ENCODE measurements at regions not wholly inside any gene's neighbourhood (a gene's known extent, or its start where the extent isn't known, plus 50 kb on each side); places are given as distances from the start of the nearest gene placed in this dataset.

- no peaks in the 10 kb centered on the region for H3K9me3 ChIP-seq (ENCODE audit: control insufficient read depth in 3 of 3, low read length in 3 of 3)
- no peak overlapping the region for H3K27ac ChIP-seq (ENCODE audit: low read depth, low read length)
- no peaks in the 10 kb centered on the region for H3K4me1 ChIP-seq (ENCODE audit: control insufficient read depth in 3 of 3, insufficient read depth in 3 of 3, low read length in 3 of 3)
- H3K4me3 ChIP-seq (ENCODE audit: low read length in 3 of 3), result no peak overlapping the region
- no peaks in the 10 kb centered on the region for H3K27me3 ChIP-seq (ENCODE audit: control insufficient read depth in 3 of 3, insufficient read depth in 3 of 3, low read length in 3 of 3)
- H3K9ac ChIP-seq (ENCODE audit: low read depth in 1 of 3, low read length in 3 of 3), result no peak overlapping the region
- H3K36me3 ChIP-seq (ENCODE audit: control insufficient read depth in 3 of 3, insufficient read depth in 3 of 3, low read length in 3 of 3), result no peaks in the 10 kb centered on the region
Observed at GRCh38 chr12:22787557-22787956, 162.6 kb downstream of the ETNK1 start.

GRCh38 chr12:22788913-22789312 lies 163.9 kb downstream of the ETNK1 start:
- Histone ChIP-seq H3K36me3 (ENCODE audit: control insufficient read depth in 3 of 3, insufficient read depth in 3 of 3, low read length in 3 of 3) (no peaks in the 10 kb centered on the region), H3K9ac (ENCODE audit: low read depth in 1 of 3, low read length in 3 of 3) (no peak overlapping the region), H3K27me3 (ENCODE audit: control insufficient read depth in 3 of 3, insufficient read depth in 3 of 3, low read length in 3 of 3) (no peaks in the 10 kb centered on the region), H3K4me1 (ENCODE audit: control insufficient read depth in 3 of 3, insufficient read depth in 3 of 3, low read length in 3 of 3) (no peaks in the 10 kb centered on the region), H3K27ac (ENCODE audit: low read depth, low read length) (no peak overlapping the region), H3K9me3 (ENCODE audit: control insufficient read depth in 3 of 3, low read length in 3 of 3) (no peaks in the 10 kb centered on the region), H3K4me3 (ENCODE audit: low read length in 3 of 3) (no peak overlapping the region)

DNA sequence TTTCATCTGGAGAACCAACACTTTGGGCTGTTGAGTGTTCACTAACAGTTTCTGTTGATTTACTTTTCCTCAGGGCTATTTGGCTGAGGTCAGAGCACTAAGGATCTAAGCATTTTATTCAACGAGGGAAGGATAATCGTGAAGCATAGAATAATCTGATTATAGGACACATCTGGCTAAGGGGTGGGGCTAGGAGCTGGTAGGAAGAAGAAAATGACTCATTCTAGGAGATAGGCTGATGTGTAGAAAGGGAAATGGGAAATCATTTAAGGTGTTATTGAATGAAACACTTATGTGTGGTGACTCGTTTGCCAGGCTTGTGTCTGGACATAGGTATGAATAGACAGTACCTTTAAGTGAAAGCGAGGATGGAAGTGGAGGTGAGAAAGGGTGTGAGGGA lies 167.2 kb downstream of the ETNK1 start:
- no peak overlapping the region for H3K4me3 ChIP-seq (ENCODE audit: low read length in 3 of 3)
- no peaks in the 10 kb centered on the region for H3K4me1 ChIP-seq (ENCODE audit: control insufficient read depth in 3 of 3, insufficient read depth in 3 of 3, low read length in 3 of 3)
- no peaks in the 10 kb centered on the region for H3K27me3 ChIP-seq (ENCODE audit: control insufficient read depth in 3 of 3, insufficient read depth in 3 of 3, low read length in 3 of 3)
- H3K9me3 ChIP-seq (ENCODE audit: control insufficient read depth in 3 of 3, low read length in 3 of 3), result no peaks in the 10 kb centered on the region
- no peak overlapping the region for H3K27ac ChIP-seq (ENCODE audit: low read depth, low read length)
- H3K36me3 ChIP-seq (ENCODE audit: control insufficient read depth in 3 of 3, insufficient read depth in 3 of 3, low read length in 3 of 3), result no peaks in the 10 kb centered on the region
- H3K9ac ChIP-seq (ENCODE audit: low read depth in 1 of 3, low read length in 3 of 3), result no peak overlapping the region

DNA sequence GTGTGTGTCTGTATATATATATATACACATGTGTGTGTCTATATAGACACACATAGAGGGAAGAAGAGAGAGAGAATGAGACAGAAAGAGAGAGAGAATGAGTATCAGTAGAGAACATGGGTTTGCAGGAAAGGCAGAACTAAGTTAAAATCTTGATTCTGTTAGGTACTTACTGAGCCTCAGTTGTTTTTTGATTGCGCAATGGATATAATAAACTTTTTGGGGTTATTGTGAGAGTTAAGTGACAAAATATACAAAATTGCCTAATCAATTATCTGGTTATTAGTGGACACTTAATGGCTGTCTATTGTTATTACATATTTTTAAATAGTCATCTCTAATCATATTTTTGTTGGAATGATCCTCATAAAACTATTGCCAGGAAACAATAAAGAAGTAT lies 169.0 kb downstream of the ETNK1 start:
- H3K27me3 ChIP-seq (ENCODE audit: control insufficient read depth in 3 of 3, insufficient read depth in 3 of 3, low read length in 3 of 3), result no peaks in the 10 kb centered on the region
- H3K9me3 ChIP-seq (ENCODE audit: control insufficient read depth in 3 of 3, low read length in 3 of 3), result no peaks in the 10 kb centered on the region
- no peak overlapping the region for H3K27ac ChIP-seq (ENCODE audit: low read depth, low read length)
- no peaks in the 10 kb centered on the region for H3K4me1 ChIP-seq (ENCODE audit: control insufficient read depth in 3 of 3, insufficient read depth in 3 of 3, low read length in 3 of 3)
- no peaks in the 10 kb centered on the region for H3K36me3 ChIP-seq (ENCODE audit: control insufficient read depth in 3 of 3, insufficient read depth in 3 of 3, low read length in 3 of 3)
- H3K4me3 ChIP-seq (ENCODE audit: low read length in 3 of 3), result no peak overlapping the region
- H3K9ac ChIP-seq (ENCODE audit: low read depth in 1 of 3, low read length in 3 of 3), result no peak overlapping the region

GRCh38 chr12:22796941-22797630 lies 172.1 kb downstream of the ETNK1 start:
- no peaks in the 10 kb centered on the region for H3K36me3 ChIP-seq (ENCODE audit: control insufficient read depth in 3 of 3, insufficient read depth in 3 of 3, low read length in 3 of 3)
- no peaks in the 10 kb centered on the region for H3K4me1 ChIP-seq (ENCODE audit: control insufficient read depth in 3 of 3, insufficient read depth in 3 of 3, low read length in 3 of 3)
- H3K9me3 ChIP-seq (ENCODE audit: control insufficient read depth in 3 of 3, low read length in 3 of 3), result no peaks in the 10 kb centered on the region
- no peaks in the 10 kb centered on the region for H3K27me3 ChIP-seq (ENCODE audit: control insufficient read depth in 3 of 3, insufficient read depth in 3 of 3, low read length in 3 of 3)
- no peak overlapping the region for H3K4me3 ChIP-seq (ENCODE audit: low read length in 3 of 3)
- H3K9ac ChIP-seq (ENCODE audit: low read depth in 1 of 3, low read length in 3 of 3), result no peak overlapping the region
- no peak overlapping the region for H3K27ac ChIP-seq (ENCODE audit: low read depth, low read length)

DNA sequence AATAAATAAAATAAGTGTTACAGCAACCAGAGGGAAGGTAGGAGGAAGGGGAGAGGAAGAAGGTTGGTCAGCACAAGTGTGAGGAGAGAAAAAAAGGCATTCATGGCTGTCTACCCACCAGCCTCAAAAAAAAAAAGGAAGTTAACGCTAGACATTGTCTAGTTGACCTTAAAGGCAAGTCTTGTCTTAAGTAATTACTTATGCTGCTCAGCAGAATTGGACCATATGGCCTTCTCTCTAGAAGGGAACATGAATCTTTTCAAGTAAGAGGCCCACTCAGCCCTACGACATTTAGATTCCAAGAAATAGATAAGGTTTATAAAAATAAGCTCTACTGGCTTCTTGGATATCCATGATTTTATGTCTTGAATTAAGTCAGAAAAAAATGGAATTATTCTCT lies 172.7 kb downstream of the ETNK1 start:
- Histone ChIP-seq H3K4me3 (ENCODE audit: low read length in 3 of 3) (no peak overlapping the region), H3K9me3 (ENCODE audit: control insufficient read depth in 3 of 3, low read length in 3 of 3) (no peaks in the 10 kb centered on the region), H3K9ac (ENCODE audit: low read depth in 1 of 3, low read length in 3 of 3) (no peak overlapping the region), H3K27me3 (ENCODE audit: control insufficient read depth in 3 of 3, insufficient read depth in 3 of 3, low read length in 3 of 3) (no peaks in the 10 kb centered on the region), H3K27ac (ENCODE audit: low read depth, low read length) (no peak overlapping the region), H3K36me3 (ENCODE audit: control insufficient read depth in 3 of 3, insufficient read depth in 3 of 3, low read length in 3 of 3) (no peaks in the 10 kb centered on the region), H3K4me1 (ENCODE audit: control insufficient read depth in 3 of 3, insufficient read depth in 3 of 3, low read length in 3 of 3) (no peaks in the 10 kb centered on the region)

DNA sequence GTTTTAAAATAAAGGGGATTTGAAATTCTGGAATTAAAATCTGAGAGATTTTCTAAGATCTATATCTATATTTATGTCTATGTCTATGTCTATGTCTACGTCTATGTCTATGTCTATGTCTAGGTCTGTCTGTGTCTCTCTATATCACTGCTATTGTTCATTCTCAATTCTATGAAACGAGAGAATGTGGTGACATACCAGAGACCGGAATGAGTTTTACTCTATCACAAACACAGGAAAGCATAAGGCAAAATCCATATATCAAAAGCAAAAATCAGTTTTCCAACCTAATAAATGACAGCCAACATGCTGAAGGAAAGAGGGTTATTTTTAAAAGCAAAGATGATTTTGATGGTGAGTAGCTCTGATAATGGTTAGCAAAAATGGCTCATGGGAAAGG lies 173.1 kb downstream of the ETNK1 start:
- H3K9ac ChIP-seq (ENCODE audit: low read depth in 1 of 3, low read length in 3 of 3), result no peak overlapping the region

DNA sequence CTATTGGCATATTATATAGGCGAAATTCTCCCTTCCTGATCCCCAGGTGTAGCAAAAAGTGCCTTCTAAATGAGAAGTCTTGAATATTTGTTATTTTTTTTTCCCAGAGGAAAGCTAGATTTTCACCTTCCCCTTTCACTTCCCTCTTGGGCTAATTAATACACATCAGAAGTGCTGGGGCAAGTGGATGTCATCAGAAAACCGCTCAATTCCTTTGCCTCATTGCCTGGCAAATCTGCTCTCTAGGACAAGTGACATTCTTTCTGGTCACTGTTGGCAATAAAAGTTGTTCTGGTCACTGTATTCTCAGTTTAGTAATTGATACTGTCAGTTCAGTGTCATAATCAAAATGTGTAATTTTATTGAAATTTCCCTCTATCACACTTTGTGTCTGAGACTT lies 174.5 kb downstream of the ETNK1 start:
- H3K27me3 ChIP-seq (ENCODE audit: control insufficient read depth in 3 of 3, insufficient read depth in 3 of 3, low read length in 3 of 3), result no peaks in the 10 kb centered on the region
- H3K27ac ChIP-seq (ENCODE audit: low read depth, low read length), result no peak overlapping the region
- no peaks in the 10 kb centered on the region for H3K9me3 ChIP-seq (ENCODE audit: control insufficient read depth in 3 of 3, low read length in 3 of 3)
- H3K9ac ChIP-seq (ENCODE audit: low read depth in 1 of 3, low read length in 3 of 3), result no peak overlapping the region
- no peaks in the 10 kb centered on the region for H3K36me3 ChIP-seq (ENCODE audit: control insufficient read depth in 3 of 3, insufficient read depth in 3 of 3, low read length in 3 of 3)
- H3K4me1 ChIP-seq (ENCODE audit: control insufficient read depth in 3 of 3, insufficient read depth in 3 of 3, low read length in 3 of 3), result no peaks in the 10 kb centered on the region
- H3K4me3 ChIP-seq (ENCODE audit: low read length in 3 of 3), result no peak overlapping the region

More for the DNA sequence above, 173.1 kb downstream of the ETNK1 start:
- Histone ChIP-seq H3K27ac (ENCODE audit: low read depth, low read length) (no peak overlapping the region), H3K9me3 (ENCODE audit: control insufficient read depth in 3 of 3, low read length in 3 of 3) (no peaks in the 10 kb centered on the region), H3K36me3 (ENCODE audit: control insufficient read depth in 3 of 3, insufficient read depth in 3 of 3, low read length in 3 of 3) (no peaks in the 10 kb centered on the region), H3K27me3 (ENCODE audit: control insufficient read depth in 3 of 3, insufficient read depth in 3 of 3, low read length in 3 of 3) (no peaks in the 10 kb centered on the region), H3K4me3 (ENCODE audit: low read length in 3 of 3) (no peak overlapping the region), H3K4me1 (ENCODE audit: control insufficient read depth in 3 of 3, insufficient read depth in 3 of 3, low read length in 3 of 3) (no peaks in the 10 kb centered on the region)

- no peak overlapping the region for H3K27ac ChIP-seq (ENCODE audit: low read depth, low read length)
- no peaks in the 10 kb centered on the region for H3K4me1 ChIP-seq (ENCODE audit: control insufficient read depth in 3 of 3, insufficient read depth in 3 of 3, low read length in 3 of 3)
- H3K36me3 ChIP-seq (ENCODE audit: control insufficient read depth in 3 of 3, insufficient read depth in 3 of 3, low read length in 3 of 3), result no peaks in the 10 kb centered on the region
- no peaks in the 10 kb centered on the region for H3K27me3 ChIP-seq (ENCODE audit: control insufficient read depth in 3 of 3, insufficient read depth in 3 of 3, low read length in 3 of 3)
- no peaks in the 10 kb centered on the region for H3K9me3 ChIP-seq (ENCODE audit: control insufficient read depth in 3 of 3, low read length in 3 of 3)
- H3K9ac ChIP-seq (ENCODE audit: low read depth in 1 of 3, low read length in 3 of 3), result no peak overlapping the region
- H3K4me3 ChIP-seq (ENCODE audit: low read length in 3 of 3), result no peak overlapping the region
Observed at GRCh38 chr12:22800332-22800731, 175.4 kb downstream of the ETNK1 start.

DNA sequence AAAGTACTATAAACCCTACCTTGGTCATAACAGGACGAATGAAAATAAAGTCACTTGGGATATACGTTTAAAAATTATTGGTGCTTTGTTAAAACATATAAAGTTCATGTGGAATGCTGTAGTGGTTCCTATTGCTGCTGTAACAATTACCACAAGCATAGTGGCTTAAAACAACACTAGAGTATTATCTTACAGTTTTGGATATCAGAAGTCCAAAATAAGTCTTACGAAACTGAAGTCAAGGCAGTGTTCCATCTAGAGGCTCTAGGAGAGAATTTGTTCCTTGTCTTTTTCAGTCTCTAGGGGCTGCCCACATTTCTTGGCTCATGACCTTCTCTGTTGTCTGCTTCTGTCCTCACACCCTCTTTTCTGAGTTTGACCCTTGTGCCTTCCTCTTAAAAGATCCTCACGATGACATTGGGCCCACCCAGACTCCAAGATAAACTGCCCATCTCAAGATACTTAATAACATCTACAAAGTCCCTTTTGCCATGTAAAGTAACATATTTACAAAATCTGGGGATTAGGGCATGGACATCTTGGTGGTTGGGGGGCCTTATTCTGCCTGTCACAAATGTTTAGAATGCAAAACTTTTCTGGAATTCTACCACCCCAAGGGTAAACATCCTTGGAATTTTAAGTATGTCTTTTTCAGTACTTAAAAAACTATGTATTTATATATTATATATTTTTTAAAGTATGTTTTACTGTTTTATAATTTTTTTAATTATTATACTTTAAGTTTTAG lies 178.1 kb downstream of the ETNK1 start:
- H3K4me1 ChIP-seq (ENCODE audit: control insufficient read depth in 3 of 3, insufficient read depth in 3 of 3, low read length in 3 of 3), result no peaks in the 10 kb centered on the region

More for the DNA sequence above, 178.1 kb downstream of the ETNK1 start:
- H3K27me3 ChIP-seq (ENCODE audit: control insufficient read depth in 3 of 3, insufficient read depth in 3 of 3, low read length in 3 of 3), result no peaks in the 10 kb centered on the region
- no peak overlapping the region for H3K9ac ChIP-seq (ENCODE audit: low read depth in 1 of 3, low read length in 3 of 3)
- no peak overlapping the region for H3K4me3 ChIP-seq (ENCODE audit: low read length in 3 of 3)
- no peaks in the 10 kb centered on the region for H3K9me3 ChIP-seq (ENCODE audit: control insufficient read depth in 3 of 3, low read length in 3 of 3)
- H3K36me3 ChIP-seq (ENCODE audit: control insufficient read depth in 3 of 3, insufficient read depth in 3 of 3, low read length in 3 of 3), result no peaks in the 10 kb centered on the region
- H3K27ac ChIP-seq (ENCODE audit: low read depth, low read length), result no peak overlapping the region
